ENCODE measurements at regions not wholly inside any gene's neighbourhood (a gene's known extent, or its start where the extent isn't known, plus 50 kb on each side); places are given as distances from the start of the nearest gene placed in this dataset.
"Not testable (repeated sequence)": the region's sequence is repeated elsewhere in the genome, so short reads cannot be mapped to it uniquely, and the experiment has no call there.

GRCh38 chrX:109155161-109155560 is 326.7 kb downstream of the GUCY2F start:
- DNase-seq = no peak

GRCh38 chrX:109144173-109144572 is 337.7 kb downstream of the GUCY2F start:
- DNase-seq = not testable (repeated sequence)

DNA sequence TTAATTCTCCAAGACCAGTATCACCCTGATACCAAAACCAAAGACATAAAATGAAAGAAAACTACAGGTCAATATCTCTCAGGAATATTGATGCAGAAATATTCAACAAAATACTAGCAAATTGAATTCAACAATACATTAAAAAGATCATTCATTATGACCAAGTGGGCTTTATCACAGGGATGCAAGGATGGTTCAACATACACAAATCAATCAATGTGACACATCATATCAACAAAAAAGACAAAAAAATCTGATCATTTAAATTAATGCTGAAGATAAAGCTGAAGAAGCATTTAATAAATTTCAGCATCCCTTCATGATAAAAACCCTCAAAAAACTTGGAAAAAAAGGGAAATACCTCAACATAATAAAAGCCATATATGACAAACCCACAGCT is 341.4 kb downstream of the GUCY2F start:
- no peak for DNase-seq

DNA sequence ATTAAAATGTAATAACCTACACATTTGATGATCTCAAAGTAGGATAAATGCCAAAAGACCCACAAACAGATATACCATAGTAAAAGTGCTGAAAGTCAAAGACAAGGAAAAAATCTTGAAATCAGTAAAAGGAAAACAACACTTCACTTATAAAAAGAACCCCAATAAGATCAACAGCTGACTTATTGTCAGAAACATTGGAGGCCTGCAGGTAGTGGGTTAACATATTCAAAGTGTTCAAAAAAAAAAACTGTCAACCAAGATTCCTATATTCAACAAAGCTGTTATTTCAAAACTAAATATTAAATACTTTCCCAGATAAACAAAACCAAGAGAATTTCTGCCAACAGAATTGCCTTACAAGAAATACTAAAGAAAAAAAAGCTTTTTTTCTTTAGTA is 347.1 kb downstream of the GUCY2F start:
- DNase-seq = no peak

DNA sequence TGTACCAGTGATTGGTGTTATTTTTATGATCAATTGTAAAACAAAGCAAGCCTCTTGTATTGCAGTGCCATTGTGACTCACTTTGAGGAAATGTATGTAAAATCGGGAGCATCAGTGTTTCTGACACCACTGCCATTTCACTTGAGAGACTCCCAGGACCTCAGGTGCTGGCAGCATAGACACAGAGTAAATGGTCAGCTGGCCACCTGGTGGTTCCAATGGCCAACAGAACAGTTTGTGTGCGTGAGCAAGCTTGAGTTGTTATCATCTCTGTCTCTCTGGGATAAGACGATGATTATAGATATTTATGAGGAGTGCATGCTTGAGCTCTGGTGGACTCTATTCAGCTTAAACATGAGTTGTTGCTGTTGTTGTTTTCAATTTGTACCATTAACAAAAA is 356.6 kb downstream of the GUCY2F start:
- DNase-seq = peak; percentile 39

DNA sequence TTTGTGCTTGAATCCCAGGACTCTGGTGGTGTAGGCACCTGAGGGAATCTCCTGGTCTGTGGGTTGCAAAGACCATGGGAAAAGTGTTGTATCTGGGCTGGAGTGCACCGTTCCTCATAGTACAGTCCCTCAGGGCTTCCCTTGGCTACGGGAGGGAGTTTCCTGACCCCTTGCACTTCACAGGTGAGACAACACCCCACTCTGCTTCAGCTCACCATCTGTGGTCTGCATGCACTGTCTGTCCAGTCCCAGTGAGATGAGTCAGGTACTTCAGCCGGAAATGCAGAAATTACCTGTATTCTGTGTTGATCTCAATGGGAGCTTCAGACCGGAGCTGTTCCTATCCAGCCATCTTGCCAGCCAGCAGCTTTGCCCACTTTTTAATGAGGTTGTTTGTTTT is 353.0 kb upstream of the IRS4 start:
- DNase-seq = no peak

- DNase-seq = no peak
These were observed 341.4 kb upstream of the IRS4 start for GRCh38 chrX:109077788-109078187.

DNA sequence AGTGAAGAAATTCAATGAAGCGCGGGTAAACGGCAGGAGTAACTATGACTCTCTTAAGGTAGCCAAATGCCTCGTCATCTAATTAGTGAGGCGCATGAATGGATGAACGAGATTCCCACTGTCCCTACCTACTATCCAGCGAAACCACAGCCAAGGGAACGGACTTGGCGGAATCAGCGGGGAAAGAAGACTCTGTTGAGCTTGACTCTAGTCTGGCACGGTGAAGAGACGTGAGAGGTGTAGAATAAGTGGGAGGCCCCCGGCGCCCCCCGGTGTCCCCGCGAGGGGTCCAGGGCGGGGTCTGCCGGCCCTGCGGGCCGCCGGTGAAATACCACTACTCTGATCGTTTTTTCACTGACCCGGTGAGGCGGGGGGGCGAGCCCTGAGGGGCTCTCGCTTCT is 317.8 kb upstream of the IRS4 start:
- not testable (repeated sequence) for DNase-seq

DNA sequence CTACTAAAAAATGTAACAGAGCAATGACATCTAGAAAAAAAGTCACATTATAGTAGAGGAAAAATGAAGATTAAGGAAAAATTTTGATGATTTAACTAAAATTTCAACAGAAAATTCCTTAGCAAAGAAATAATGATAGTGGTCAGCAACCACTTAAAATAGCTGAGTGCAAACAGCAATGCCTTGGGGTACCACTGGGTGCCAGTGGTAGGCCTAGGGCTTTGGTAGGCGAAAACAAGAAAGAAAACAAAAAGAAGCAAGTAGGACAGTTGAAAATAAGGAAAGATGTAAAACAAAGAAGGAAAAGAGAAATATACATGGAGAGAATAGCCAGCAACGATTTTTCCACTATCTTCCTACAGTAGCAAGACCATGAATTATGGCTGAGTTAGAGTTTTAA is 313.5 kb upstream of the IRS4 start:
- no peak for DNase-seq

GRCh38 chrX:109049416-109049815 is 313.1 kb upstream of the IRS4 start:
- no peak for DNase-seq

DNA sequence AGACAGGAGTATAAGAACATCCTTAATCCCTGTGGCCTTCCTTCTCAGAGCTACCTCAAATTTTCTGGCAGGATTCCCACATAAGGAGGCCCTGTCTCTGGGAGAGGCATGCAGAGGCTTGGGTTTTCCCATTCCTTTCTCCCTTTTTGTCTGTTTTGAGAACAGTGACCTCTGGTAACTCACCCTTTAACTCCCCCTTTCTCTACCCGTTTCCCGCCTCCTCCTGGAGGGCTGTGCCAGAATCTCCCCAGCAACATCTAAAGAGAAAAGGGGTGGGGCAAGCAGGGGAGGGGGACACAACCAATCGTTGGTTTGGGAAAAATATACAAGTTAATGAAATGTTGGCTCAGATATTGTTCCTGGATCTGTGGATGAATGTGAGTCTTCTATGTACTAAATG is 303.7 kb upstream of the IRS4 start:
- DNase-seq = no peak

GRCh38 chrX:109036624-109037023 is 300.3 kb upstream of the IRS4 start:
- DNase-seq = no peak

DNA sequence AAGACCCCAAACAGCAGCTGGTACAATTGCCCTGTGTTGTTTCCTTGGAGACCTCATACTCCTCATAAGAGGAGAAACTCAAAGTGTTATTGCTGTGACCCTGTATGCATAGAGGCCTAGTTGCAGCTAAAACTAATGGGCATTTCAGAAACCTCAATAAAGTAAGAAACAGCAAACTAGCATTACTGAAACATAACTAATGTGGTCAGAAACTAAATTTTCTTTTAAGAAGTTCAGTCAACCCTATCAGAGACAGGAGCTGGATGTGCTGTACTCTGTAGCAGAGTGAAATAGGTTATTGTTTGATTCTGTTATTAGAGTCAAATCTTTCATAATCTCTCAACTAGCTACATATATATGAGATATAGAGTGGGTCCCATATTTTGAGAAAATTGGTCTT is 257.5 kb upstream of the IRS4 start:
- no peak for DNase-seq

- not testable (repeated sequence) for DNase-seq
These were observed 236.5 kb upstream of the IRS4 start for GRCh38 chrX:108972899-108973298.

- DNase-seq = no peak
These were observed 210.8 kb upstream of the IRS4 start for GRCh38 chrX:108947205-108947604.

DNA sequence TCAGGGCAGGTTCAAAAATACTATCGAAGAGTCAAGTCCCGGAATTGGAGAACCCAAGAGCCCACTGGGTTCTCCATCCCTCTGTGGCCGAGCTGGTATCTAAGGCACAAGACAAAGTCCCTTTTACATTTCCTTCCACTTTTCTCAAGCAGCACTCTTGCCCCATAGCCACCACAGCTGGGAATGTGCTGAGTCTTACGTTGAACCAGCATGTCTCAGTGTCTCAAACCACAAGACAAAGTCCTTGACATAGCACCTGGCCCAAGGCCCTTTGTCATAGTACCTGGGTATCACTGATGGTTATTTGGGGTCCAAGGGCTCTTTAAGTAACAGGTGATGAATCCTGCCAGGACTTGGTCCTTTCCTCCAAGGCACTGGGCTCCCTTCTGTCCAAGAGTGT is 210.2 kb upstream of the IRS4 start:
- no peak for DNase-seq

- DNase-seq = no peak
These were observed 209.6 kb upstream of the IRS4 start for GRCh38 chrX:108945883-108946523.

- DNase-seq = no peak
These were observed 178.4 kb upstream of the IRS4 start for GRCh38 chrX:108914791-108915190.

DNA sequence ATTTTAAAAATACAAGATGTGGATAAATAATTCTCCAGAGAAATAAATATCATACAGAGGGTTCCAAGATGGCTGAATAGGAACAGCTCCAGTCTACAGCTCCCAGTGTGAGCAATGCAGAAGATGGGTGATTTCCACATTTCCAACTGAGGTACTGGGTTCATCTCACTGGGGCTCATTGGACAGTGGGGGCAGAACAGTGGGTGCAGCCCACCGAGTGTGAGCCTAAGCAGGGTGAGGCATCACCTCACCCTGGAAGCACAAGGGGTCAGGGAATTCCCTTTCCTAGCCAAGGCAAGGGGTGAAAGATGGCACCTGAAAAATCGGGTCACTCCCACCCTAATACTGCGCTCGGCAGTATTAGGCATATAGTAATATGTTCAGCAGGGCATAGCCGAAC is 167.5 kb upstream of the IRS4 start:
- DNase-seq = not testable (repeated sequence)

DNA sequence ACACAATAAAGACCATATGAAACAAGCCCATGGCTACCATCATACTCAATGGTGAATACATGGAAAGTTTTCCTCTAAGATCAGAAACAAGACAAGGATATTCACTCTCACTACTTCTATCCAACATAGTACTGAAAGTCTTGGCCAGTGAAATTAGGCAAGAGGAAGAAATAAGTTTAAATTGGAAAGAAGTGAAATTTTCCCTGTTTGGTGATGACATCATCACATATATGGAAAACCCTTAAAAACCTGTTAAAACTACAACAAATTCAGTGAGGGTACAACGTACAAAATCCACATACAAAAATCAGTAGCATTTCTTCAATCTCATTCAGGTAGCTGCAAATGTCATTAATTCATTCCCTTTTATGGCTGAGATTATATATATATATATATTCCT is 164.0 kb upstream of the IRS4 start:
- no peak for DNase-seq

- not testable (repeated sequence) for DNase-seq
These were observed 160.0 kb upstream of the IRS4 start for GRCh38 chrX:108896349-108896748.

DNA sequence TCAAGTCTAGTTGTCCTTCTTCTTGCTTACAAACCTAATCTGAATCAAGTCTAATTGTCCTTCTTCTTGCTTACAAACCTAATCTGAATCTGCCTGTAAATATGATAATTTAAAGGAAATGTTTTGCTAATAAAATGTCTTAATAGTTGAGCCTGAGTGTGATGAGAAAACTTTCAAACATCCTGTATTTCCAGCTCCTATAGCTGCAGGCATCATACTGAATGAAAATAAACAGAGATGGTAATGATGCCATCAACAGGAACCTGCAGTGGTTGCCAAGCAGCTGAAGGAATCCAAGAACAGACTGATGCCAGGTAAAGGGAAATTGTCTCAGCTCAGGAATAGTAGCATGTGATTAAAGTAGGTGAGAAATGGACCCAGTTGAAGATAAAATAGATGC is 156.1 kb upstream of the IRS4 start:
- DNase-seq = no peak

DNA sequence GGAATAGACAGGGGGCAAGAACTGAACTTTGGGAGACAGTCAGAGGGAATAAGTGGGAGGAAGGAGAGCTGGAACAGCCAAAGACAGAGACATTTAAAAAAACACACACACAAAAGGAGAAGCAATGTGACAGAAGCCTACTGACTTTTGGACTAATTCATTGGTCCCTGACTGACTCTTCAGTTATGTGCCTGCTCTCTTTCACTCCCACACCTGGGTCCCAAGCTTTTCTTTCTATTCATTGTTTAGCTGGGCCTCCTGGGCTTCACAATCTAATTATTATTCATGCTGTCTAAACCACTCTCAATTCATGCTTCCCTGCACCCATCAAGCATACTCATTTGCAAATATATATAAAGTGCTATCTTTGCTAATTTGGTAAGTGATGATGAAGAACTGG is 139.2 kb upstream of the IRS4 start:
- DNase-seq = no peak

GRCh38 chrX:108843039-108843438 is 106.7 kb upstream of the IRS4 start:
- DNase-seq = not testable (repeated sequence)

DNA sequence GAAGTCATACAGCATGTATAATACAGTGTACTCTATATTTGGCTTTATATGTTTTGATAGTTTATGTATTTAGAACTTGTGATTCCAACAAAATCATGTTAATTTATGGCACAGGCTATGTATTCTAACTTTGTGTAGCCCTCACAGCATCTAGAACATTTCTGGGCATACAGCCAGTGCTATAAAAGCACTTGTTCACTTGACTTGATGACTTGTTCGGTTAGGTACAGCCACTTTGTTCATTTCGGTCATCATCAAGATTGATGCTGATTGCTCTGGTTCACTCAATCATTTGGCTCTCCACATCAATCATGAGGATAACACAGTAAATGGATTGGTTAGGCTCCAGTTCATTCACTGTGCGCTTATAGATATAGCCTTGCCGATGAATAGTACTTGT is 97.6 kb upstream of the IRS4 start:
- peak; percentile 0 for DNase-seq

GRCh38 chrX:108811891-108812290 is 75.5 kb upstream of the IRS4 start:
- peak; percentile 8 for DNase-seq
